SK-N-SH treated with all-trans-retinoic acid at 6 μM for 48 hours (cell line): ENCODE measurements at regions not wholly inside any gene's neighbourhood (a gene's known extent, or its start where the extent isn't known, plus 50 kb on each side); places are given as distances from the start of the nearest gene placed in this dataset.

Experiments
- ATAC-seq: fragments of 200-7000 bp; cut with Tn5 transposase; 3 replicates; pipeline ENCODE4 v1.9.1; 2020; ENCODE audit warnings: mild to moderate bottlenecking, moderate library complexity
- ARNTL ChIP-seq: fragments of 450-650 bp; formaldehyde crosslinking; IDR thresholded peaks from 2 replicates; pipeline ENCODE4 v1.5.0; 2020; ENCODE audit warnings: low read depth, mild to moderate bottlenecking, moderate library complexity, borderline replicate concordance
- BACH2 ChIP-seq: fragments of 250-450 bp; sonication (Bioruptor Pico); IDR thresholded peaks from 2 replicates; pipeline ENCODE4 v1.9.0; 2021; ENCODE audit warnings: mild to moderate bottlenecking, borderline replicate concordance
- CSDC2 ChIP-seq: fragments of 250-450 bp; sonication (Bioruptor Pico); IDR thresholded peaks from 2 replicates; pipeline ENCODE4 v1.5.0; 2020; ENCODE audit warnings: mild to moderate bottlenecking, moderate library complexity
- ESRRG ChIP-seq: fragments of 250-450 bp; sonication (Bioruptor Pico); IDR thresholded peaks from 2 replicates; pipeline ENCODE4 v1.6.1; 2021; ENCODE audit warnings: mild to moderate bottlenecking
- PPARA ChIP-seq: fragments of 250-450 bp; sonication (Bioruptor Pico); IDR thresholded peaks from 2 replicates; pipeline ENCODE4 v1.5.0; 2020; ENCODE audit warnings: mild to moderate bottlenecking, borderline replicate concordance
- SNAI2 ChIP-seq: fragments of 250-450 bp; sonication (Bioruptor Pico); IDR thresholded peaks from 2 replicates; pipeline ENCODE4 v1.5.0; 2020; ENCODE audit warnings: mild to moderate bottlenecking, moderate library complexity
- TCF4 ChIP-seq: fragments of 250-450 bp; sonication (Bioruptor Pico); IDR thresholded peaks from 2 replicates; pipeline ENCODE4 v1.8.0; 2021; ENCODE audit warnings: mild to moderate bottlenecking, moderate library complexity, borderline replicate concordance
- TOX ChIP-seq: fragments of 250-450 bp; sonication (Bioruptor Pico); IDR thresholded peaks from 2 replicates; pipeline ENCODE4 v1.8.0; 2021; ENCODE audit warnings: mild to moderate bottlenecking, moderate library complexity, borderline replicate concordance
- ZFP3 ChIP-seq: fragments of 250-450 bp; sonication (Bioruptor Pico); IDR thresholded peaks from 2 replicates; pipeline ENCODE4 v1.5.0; 2020; ENCODE audit warnings: mild to moderate bottlenecking, moderate library complexity
- ZFP30 ChIP-seq: fragments of 450-650 bp; formaldehyde crosslinking; IDR thresholded peaks from 2 replicates; pipeline ENCODE4 v1.5.0; 2022; ENCODE audit warnings: mild to moderate bottlenecking, moderate library complexity
- ZNF565 ChIP-seq: fragments of 450-650 bp; formaldehyde crosslinking; conservative IDR thresholded peaks from 2 replicates; pipeline ENCODE4 v1.5.0; 2020; ENCODE audit warnings: low read depth, mild to moderate bottlenecking, moderate library complexity
- ZNF8 ChIP-seq: fragments of 450-650 bp; formaldehyde crosslinking; IDR thresholded peaks from 2 replicates; pipeline ENCODE4 v1.5.0; 2020; ENCODE audit warnings: mild to moderate bottlenecking, moderate library complexity
- TF ChIP-seq, protein P1 (sequence below): fragments of 250-450 bp; sonication (Bioruptor Pico); IDR thresholded peaks from 2 replicates; pipeline ENCODE4 v1.8.0; 2021; ENCODE audit warnings: low read depth, mild to moderate bottlenecking, moderate library complexity, borderline replicate concordance
- TF ChIP-seq, protein P2 (sequence below): fragments of 250-450 bp; sonication (Bioruptor Pico); IDR thresholded peaks from 2 replicates; pipeline ENCODE4 v1.5.0; 2020; ENCODE audit warnings: mild to moderate bottlenecking, moderate library complexity
- TF ChIP-seq, protein P3 (sequence below): fragments of 250-450 bp; sonication (Bioruptor Pico); IDR thresholded peaks from 2 replicates; pipeline ENCODE4 v1.5.1; 2020; ENCODE audit warnings: low read depth, mild to moderate bottlenecking, moderate library complexity

DNA sequence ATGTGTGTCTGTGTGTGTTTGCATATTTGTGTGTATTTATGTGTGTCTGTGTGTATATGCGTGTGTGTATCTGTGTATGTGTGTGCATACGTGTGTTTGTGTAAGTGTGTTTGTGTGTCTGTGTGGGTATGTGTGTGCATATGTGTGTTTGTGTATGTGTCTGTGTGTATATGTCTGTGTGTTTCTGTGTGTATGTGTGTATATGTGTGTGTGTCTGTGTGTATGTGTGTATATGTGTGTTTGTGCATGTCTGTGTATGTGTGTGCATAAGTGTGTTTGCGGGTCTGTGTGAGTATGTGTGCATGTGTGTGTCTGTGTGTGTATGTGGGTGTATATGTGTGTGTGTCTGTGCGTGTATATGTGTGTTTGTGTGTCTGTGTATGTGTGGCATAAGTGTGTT is 1030.5 kb upstream of the TMEM132C start (continued):
- TF ChIP-seq, protein P1, sequence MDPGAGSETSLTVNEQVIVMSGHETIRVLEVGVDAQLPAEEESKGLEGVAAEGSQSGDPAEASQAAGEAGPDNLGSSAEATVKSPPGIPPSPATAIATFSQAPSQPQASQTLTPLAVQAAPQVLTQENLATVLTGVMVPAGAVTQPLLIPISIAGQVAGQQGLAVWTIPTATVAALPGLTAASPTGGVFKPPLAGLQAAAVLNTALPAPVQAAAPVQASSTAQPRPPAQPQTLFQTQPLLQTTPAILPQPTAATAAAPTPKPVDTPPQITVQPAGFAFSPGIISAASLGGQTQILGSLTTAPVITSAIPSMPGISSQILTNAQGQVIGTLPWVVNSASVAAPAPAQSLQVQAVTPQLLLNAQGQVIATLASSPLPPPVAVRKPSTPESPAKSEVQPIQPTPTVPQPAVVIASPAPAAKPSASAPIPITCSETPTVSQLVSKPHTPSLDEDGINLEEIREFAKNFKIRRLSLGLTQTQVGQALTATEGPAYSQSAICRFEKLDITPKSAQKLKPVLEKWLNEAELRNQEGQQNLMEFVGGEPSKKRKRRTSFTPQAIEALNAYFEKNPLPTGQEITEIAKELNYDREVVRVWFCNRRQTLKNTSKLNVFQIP, result no peak
- TF ChIP-seq ZFP30 (CRISPR knock-in tag) (no peak), ZNF565 (CRISPR knock-in tag) (no peak)

DNA sequence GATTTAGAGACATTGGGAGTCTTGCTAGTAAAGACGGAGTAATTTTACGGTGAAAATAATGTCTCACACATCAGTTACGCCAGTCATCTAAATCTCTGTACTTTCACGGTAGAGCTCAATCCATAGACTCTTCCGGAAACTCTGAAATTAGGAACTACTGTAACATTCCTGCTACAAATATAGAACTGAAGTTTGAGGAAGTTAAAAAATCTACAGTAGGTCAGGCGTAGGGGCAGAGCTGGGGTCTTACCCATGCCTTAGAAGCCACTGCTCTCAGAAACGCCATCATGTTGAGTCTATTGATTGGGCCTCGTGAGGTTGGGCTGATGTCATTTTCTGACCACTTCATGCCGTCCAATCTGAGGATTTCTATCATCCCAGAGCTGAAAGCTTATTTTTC is 1029.8 kb upstream of the TMEM132C start:
- ATAC-seq, result no peak
- TF ChIP-seq ESRRG (no peak), TOX (no peak), ZFP30 (CRISPR knock-in tag) (no peak), ARNTL (CRISPR knock-in tag) (no peak), BACH2 (CRISPR knock-in tag) (no peak), SNAI2 (CRISPR knock-in tag) (no peak), ZNF8 (no peak), CSDC2 (CRISPR knock-in tag) (no peak), ZFP3 (CRISPR knock-in tag) (no peak)
- TF ChIP-seq, protein P2, sequence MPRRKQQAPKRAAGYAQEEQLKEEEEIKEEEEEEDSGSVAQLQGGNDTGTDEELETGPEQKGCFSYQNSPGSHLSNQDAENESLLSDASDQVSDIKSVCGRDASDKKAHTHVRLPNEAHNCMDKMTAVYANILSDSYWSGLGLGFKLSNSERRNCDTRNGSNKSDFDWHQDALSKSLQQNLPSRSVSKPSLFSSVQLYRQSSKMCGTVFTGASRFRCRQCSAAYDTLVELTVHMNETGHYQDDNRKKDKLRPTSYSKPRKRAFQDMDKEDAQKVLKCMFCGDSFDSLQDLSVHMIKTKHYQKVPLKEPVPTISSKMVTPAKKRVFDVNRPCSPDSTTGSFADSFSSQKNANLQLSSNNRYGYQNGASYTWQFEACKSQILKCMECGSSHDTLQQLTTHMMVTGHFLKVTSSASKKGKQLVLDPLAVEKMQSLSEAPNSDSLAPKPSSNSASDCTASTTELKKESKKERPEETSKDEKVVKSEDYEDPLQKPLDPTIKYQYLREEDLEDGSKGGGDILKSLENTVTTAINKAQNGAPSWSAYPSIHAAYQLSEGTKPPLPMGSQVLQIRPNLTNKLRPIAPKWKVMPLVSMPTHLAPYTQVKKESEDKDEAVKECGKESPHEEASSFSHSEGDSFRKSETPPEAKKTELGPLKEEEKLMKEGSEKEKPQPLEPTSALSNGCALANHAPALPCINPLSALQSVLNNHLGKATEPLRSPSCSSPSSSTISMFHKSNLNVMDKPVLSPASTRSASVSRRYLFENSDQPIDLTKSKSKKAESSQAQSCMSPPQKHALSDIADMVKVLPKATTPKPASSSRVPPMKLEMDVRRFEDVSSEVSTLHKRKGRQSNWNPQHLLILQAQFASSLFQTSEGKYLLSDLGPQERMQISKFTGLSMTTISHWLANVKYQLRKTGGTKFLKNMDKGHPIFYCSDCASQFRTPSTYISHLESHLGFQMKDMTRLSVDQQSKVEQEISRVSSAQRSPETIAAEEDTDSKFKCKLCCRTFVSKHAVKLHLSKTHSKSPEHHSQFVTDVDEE, result no peak
- TF ChIP-seq, protein P1, result no peak

DNA sequence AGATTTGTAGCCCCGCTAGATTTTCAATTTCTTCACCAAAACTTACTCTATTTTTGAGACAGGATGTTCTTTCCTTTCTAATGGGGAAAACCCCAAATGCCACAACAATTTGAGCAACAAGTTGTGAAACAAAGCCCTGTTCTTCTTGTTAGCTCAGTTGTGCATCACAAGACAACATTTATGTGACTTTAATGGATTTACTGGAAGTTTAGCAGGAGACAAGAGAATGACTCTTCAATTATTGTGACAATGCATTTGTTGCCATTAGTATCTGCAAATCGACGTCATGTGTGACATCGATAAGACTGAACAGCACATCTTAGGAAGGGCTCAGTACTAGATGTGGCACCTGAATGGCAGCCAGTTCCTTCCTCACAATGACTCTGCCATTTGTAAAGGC is 1028.9 kb upstream of the TMEM132C start:
- no peak for ATAC-seq

DNA sequence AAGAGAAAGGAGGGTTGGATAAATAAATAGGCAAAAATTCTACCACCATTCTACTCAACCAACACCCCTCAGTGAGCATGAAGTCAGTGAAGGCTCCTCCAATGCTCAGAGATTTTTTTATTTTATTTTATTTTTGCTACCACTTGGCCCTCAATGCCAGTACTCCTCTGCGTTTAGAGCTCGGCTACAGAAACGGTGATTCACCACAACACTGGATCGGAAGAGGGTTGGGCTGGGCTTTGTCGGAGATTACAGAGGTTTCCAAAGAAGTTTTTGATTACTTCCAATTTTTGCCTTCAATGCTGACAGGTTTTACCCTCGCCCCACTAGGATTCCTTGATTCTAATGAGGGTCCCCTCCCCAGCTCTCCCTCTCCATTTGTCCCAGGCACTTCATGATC is 1027.2 kb upstream of the TMEM132C start:
- ATAC-seq, result no peak
- TF ChIP-seq ZFP3 (CRISPR knock-in tag) (no peak), TCF4 (CRISPR knock-in tag) (no peak), PPARA (CRISPR knock-in tag) (no peak), ARNTL (CRISPR knock-in tag) (no peak), ZNF8 (no peak), BACH2 (CRISPR knock-in tag) (no peak)
- TF ChIP-seq, protein P2, result no peak
- TF ChIP-seq, protein P3, sequence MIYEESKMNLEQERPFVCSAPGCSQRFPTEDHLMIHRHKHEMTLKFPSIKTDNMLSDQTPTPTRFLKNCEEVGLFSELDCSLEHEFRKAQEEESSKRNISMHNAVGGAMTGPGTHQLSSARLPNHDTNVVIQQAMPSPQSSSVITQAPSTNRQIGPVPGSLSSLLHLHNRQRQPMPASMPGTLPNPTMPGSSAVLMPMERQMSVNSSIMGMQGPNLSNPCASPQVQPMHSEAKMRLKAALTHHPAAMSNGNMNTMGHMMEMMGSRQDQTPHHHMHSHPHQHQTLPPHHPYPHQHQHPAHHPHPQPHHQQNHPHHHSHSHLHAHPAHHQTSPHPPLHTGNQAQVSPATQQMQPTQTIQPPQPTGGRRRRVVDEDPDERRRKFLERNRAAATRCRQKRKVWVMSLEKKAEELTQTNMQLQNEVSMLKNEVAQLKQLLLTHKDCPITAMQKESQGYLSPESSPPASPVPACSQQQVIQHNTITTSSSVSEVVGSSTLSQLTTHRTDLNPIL, result no peak
- TF ChIP-seq, all 23 proteins: peak for 0

More for the DNA sequence above, 1028.9 kb upstream of the TMEM132C start:
- TF ChIP-seq, protein P3, result no peak
